Liver (tissue), 3 donors: ENCODE measurements at regions not wholly inside any gene's neighbourhood (a gene's known extent, or its start where the extent isn't known, plus 50 kb on each side); places are given as distances from the start of the nearest gene placed in this dataset.

ENCODE experiments used
- GABPA ChIP-seq, 2 donors: IDR thresholded peaks in 1 of 2; conservative IDR thresholded peaks in 1 of 2; 2 replicates each; pipeline ENCODE4 v1.6.1; 2016; ENCODE audit warnings: antibody characterized with exemption in 2 of 2, mild to moderate bottlenecking in 1 of 2, moderate library complexity in 1 of 2
- HNF4A ChIP-seq, 2 donors: conservative IDR thresholded peaks; 2 replicates each; pipeline ENCODE4 v1.6.1; 2016; ENCODE audit warnings: antibody characterized with exemption in 2 of 2, mild to moderate bottlenecking in 2 of 2
- MAX ChIP-seq: IDR thresholded peaks from 2 replicates; pipeline ENCODE4 v1.6.1; 2016; ENCODE audit warnings: antibody characterized with exemption
- RAD21 ChIP-seq, 2 donors: IDR thresholded peaks; 2 replicates each; pipeline ENCODE4 v1.6.1; 2016; ENCODE audit warnings: antibody characterized with exemption in 2 of 2, mild to moderate bottlenecking in 2 of 2
- REST ChIP-seq: IDR thresholded peaks from 2 replicates; pipeline ENCODE4 v1.6.1; 2016; ENCODE audit warnings: antibody characterized with exemption, mild to moderate bottlenecking
- RXRA ChIP-seq, 2 donors: IDR thresholded peaks; 2 replicates each; pipeline ENCODE4 v1.6.1; 2017 to 2018; ENCODE audit warnings: antibody characterized with exemption in 2 of 2, mild to moderate bottlenecking in 1 of 2
- SP1 ChIP-seq: IDR thresholded peaks from 2 replicates; pipeline ENCODE4 v1.6.1; 2018; ENCODE audit warnings: antibody characterized with exemption, mild to moderate bottlenecking
- TAF1 ChIP-seq: conservative IDR thresholded peaks from 2 replicates; pipeline ENCODE4 v1.6.1; 2016; ENCODE audit warnings: antibody characterized with exemption, mild to moderate bottlenecking
- ZBTB33 ChIP-seq: IDR thresholded peaks from 2 replicates; pipeline ENCODE4 v1.6.1; 2016; ENCODE audit warnings: antibody characterized with exemption
- TF ChIP-seq, protein P1 (sequence below): fragments of 150-350 bp; IDR thresholded peaks from 2 replicates; pipeline ENCODE4 v1.5.1; 2017; ENCODE audit warnings: improper control_type of control experiment, low read depth, low read length; ENCODE audit not compliant: missing input control
- TF ChIP-seq, protein P2 (sequence below): IDR thresholded peaks from 2 replicates; pipeline ENCODE4 v1.6.1; 2016; ENCODE audit warnings: antibody characterized with exemption
- donor health status: healthy.
- donor health status: healthy.

- TF ChIP-seq, protein P1, sequence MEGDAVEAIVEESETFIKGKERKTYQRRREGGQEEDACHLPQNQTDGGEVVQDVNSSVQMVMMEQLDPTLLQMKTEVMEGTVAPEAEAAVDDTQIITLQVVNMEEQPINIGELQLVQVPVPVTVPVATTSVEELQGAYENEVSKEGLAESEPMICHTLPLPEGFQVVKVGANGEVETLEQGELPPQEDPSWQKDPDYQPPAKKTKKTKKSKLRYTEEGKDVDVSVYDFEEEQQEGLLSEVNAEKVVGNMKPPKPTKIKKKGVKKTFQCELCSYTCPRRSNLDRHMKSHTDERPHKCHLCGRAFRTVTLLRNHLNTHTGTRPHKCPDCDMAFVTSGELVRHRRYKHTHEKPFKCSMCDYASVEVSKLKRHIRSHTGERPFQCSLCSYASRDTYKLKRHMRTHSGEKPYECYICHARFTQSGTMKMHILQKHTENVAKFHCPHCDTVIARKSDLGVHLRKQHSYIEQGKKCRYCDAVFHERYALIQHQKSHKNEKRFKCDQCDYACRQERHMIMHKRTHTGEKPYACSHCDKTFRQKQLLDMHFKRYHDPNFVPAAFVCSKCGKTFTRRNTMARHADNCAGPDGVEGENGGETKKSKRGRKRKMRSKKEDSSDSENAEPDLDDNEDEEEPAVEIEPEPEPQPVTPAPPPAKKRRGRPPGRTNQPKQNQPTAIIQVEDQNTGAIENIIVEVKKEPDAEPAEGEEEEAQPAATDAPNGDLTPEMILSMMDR = no peak
- no peak for TF ChIP-seq GABPA (IDR thresholded peaks at IDR 0.05 in 1 of 2, conservative IDR thresholded peaks at IDR 0.05 in 1 of 2)
- TF ChIP-seq, protein P2, sequence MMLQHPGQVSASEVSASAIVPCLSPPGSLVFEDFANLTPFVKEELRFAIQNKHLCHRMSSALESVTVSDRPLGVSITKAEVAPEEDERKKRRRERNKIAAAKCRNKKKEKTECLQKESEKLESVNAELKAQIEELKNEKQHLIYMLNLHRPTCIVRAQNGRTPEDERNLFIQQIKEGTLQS = no peak
- TF ChIP-seq REST = no peak
- TF ChIP-seq RAD21 (IDR thresholded peaks at IDR 0.05) = no peak
- no peak for TF ChIP-seq MAX
- no peak for TF ChIP-seq ZBTB33
- TF ChIP-seq HNF4A (conservative IDR thresholded peaks at IDR 0.05) = no peak
- no peak for TF ChIP-seq RXRA (IDR thresholded peaks at IDR 0.05)
- no peak for TF ChIP-seq SP1
- TF ChIP-seq TAF1 = no peak
Observed at GRCh38 chr12:131542351-131542750, 168.5 kb upstream of the SFSWAP start.
